HFF-Myc (cell line): ENCODE measurements at regions not wholly inside any gene's neighbourhood (a gene's known extent, or its start where the extent isn't known, plus 50 kb on each side); places are given as distances from the start of the nearest gene placed in this dataset.

Source experiments
- DNase-seq: peaks from one replicate; pipeline ENCODE4 v3.0.0-alpha.2; 2011; ENCODE audit warnings: low read depth; ENCODE audit errors: extremely low read depth
- H3K4me3 ChIP-seq: replicated peaks from 2 replicates; pipeline ENCODE4 v1.5.1; 2011; ENCODE audit warnings: low read depth, mild to moderate bottlenecking, control low read depth, low read length
- CTCF ChIP-seq: IDR thresholded peaks from 2 replicates; pipeline ENCODE4 v1.5.1; 2012; ENCODE audit warnings: mild to moderate bottlenecking, low read depth, low read length, control low read depth; ENCODE audit errors: missing control alignments

GRCh38 chr14:81946834-81947798, 413.5 kb upstream of the SEL1L start:
- no peak overlapping the region for H3K4me3 ChIP-seq

GRCh38 chr14:81952917-81953316, 419.3 kb upstream of the SEL1L start:
- H3K4me3 ChIP-seq, result no peak overlapping the region
- no peak for DNase-seq
- TF ChIP-seq CTCF, result no peak

More at GRCh38 chr14:81946834-81947798, 413.5 kb upstream of the SEL1L start:
- TF ChIP-seq CTCF, result no peak
- no peak for DNase-seq

- no peak for DNase-seq
- no peak for TF ChIP-seq CTCF
- H3K4me3 ChIP-seq, result no peak overlapping the region
These were observed 419.8 kb upstream of the SEL1L start for GRCh38 chr14:81953419-81953818.

GRCh38 chr14:81955123-81955522, 421.5 kb upstream of the SEL1L start:
- TF ChIP-seq CTCF, result no peak
- H3K4me3 ChIP-seq, result no peak overlapping the region
- DNase-seq, result no peak

- DNase-seq, result no peak
- H3K4me3 ChIP-seq, result no peak overlapping the region
- TF ChIP-seq CTCF, result no peak
These were observed 427.1 kb upstream of the SEL1L start for GRCh38 chr14:81960781-81961180.

GRCh38 chr14:81963846-81964245, 430.2 kb upstream of the SEL1L start:
- DNase-seq, result no peak
- H3K4me3 ChIP-seq, result no peak overlapping the region
- TF ChIP-seq CTCF, result no peak
